Left lobe of liver (tissue), 2 donors: ENCODE measurements at regions not wholly inside any gene's neighbourhood (a gene's known extent, or its start where the extent isn't known, plus 50 kb on each side); places are given as distances from the start of the nearest gene placed in this dataset.

Experiments used
- ATAC-seq: fragments of 200-7000 bp; cut with Tn5 transposase; one replicate; pipeline ENCODE4 v1.9.1; 2020; ENCODE audit warnings: mild to moderate bottlenecking, moderate library complexity
- DNase-seq: peaks from one replicate; pipeline ENCODE4 v3.0.0-alpha.2; 2020; ENCODE audit warnings: low spot score
- donor health status: DM: no; HTN: no; CAD: no; lungs with moderate emphysema.
- donor health status: DM: no; HTN: yes; CAD: no.

DNA sequence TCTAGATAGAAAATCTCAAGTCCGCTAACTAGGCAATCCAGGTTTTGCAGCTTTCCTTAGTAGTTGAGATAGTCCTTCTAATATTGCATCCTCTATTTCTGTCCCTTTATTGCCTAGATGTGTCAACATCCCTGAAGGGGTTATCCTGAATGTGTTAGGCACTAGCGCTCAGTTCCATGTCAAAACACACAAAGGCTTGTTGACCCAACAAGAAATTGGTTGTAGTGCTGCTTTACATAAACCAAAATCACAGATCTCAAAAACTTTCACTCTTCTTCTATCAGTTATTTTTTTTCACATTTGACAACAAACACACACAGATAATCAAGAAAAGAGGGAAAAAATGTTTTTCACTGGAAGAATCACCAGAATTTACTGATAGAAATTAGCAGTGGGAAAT, 51.4 kb upstream of the SOX2 start:
- ATAC-seq (no peak), DNase-seq (no peak)

DNA sequence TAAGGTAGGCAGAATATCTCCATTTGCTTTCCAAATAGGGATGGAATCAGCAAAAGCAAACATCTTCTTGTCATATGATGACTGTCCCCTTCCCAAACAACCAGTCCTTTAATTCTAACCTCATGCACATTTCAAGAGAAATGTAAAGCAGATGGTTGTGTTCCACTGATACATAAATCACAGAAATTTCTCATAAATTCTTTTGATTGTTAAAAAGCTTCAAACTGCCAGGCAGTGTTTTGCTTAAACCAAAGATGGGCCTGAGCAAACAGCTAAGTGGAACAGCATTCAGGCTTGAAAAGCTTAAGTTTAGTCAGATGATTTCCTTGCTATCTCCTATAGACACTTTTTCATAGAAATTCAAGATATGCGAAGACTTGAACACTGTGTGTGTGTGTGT, 74.3 kb upstream of the SOX2 start:
- DNase-seq (no peak), ATAC-seq (no peak)

DNA sequence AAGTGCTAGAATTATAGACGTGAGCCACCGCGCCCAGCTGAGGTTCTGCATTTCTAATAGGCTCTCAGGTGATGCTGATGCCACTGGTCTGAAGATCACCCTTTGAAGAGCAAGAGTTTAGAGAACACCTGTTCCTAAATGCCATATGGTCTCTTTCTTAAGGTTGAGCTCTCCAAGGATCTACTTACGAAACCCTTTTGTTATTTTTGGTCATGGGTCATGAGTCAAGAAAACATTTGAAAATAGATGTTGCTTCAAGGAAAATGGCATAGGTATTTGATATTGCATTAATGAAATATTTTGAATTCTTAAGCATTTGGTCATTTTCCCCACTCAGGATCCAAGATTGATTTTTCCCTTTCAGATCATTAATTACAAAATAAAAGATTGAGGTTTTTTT, 74.7 kb upstream of the SOX2 start:
- no peak for DNase-seq
- no peak for ATAC-seq

DNA sequence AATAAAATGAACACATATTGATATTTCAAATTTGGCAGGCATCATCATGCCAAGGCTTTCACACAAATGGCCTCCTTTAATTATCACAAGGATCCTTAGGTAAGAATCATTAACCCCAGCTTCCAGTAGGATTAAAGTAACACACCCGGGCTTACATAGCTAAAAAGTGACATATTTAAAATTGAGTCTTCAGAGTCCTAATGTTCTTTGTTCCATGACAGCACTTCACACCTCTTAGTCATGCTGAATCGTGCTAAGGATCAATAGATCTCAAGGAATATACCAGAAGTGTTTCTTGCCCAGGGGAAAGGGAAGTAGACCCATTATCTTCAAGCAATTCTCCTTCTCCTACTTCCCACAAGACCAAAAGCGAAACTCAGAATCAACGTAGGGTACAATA, 76.6 kb upstream of the SOX2 start:
- no peak for DNase-seq

DNA sequence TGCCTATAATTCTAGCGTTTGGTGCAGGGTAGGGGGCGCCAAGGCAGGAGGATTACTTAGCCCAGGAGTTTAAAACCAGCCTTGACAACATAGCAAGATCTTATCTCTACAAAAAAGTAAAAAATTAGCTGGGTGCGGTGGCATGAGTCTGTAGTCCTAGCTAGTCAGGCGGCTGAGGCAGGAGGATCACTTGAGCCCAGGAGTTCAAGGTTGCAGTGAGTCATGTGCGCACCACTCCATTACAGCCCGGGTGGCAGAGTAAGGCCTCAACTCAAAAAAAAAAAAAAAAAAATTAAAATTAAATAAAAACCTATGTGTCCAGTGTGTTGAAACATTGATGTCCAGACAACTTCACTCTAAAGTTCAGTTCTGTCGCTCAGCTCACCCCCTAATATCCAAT, 78.2 kb upstream of the SOX2 start:
- no peak for ATAC-seq
- DNase-seq: no peak

More for the DNA sequence above, 76.6 kb upstream of the SOX2 start:
- ATAC-seq: no peak

DNA sequence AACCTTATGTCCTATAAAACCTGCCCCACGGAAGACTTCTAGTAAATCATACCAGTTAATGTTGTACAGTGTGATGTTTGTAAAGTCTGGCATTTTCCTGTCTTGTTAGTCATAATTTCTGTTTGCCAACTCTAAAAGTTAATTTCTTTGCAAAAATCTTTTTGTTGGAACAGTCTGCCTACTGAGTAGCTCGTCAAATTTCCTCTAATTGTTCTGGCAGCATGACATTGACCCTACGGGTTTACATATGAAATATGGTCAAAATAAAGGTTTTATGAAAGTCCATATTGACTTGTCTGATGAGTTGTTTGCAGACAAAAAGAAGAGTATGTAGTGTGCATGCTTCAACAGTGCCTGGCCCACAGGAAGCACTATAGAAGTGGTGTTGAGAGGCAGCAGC, 79.8 kb upstream of the SOX2 start:
- DNase-seq: no peak
- no peak for ATAC-seq

DNA sequence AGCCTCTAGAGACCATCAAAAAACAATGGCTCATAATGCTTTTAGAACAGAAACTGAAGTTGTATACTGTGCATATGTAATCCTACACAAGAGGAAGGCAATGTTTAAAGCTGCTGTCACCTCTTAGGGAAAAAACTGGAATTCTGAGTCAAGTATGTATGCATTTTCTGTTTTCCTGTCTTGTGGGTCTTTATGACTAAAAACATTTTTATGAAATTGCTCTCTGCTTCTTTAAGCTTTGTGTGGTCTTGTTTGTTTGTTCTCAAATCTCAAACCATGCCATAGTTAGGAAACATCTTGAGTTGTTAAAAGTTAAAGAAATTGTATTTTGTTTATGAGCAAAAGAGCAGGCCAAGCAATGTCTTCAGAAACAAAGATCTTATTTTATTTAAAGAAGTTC, 80.9 kb upstream of the SOX2 start:
- DNase-seq (no peak), ATAC-seq (no peak)

DNA sequence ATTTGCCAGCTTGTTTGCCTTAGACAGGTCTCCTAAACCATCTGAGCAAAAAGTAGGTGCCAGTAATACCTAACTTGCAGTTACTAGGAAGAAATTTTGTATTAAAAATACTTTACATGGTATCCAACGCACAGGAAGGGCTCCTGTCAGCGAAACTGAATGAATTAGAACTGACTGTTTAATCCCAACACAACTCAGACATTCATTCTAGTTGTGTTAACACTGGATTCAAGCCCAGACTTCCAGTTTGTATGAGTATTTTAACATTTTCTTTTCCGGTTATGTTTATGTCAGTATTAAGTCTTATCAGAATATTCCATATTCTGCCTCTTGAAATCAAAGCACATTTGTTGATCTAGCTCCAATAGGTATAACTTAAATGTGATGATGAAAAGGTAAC, 82.0 kb upstream of the SOX2 start:
- no peak for DNase-seq
- ATAC-seq: no peak

DNA sequence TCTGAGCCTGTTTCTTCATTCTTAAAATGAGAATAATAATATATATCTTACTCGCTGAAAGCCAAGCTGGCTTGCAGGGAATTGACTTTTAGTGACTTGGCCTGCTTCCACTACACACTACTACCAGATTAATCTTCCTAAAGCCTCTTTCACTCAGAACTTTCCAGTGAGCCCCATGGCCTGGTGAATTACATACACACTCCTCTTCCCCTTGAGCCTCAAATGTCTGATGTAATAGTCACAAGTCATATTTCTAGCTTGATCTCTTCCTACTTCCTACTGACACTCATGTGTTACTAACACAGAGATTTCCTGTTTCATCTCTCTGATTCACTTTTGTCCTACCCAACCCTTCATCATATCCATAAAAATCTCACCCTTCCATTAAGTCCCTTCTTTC, 82.7 kb upstream of the SOX2 start:
- DNase-seq: no peak
- ATAC-seq: no peak

DNA sequence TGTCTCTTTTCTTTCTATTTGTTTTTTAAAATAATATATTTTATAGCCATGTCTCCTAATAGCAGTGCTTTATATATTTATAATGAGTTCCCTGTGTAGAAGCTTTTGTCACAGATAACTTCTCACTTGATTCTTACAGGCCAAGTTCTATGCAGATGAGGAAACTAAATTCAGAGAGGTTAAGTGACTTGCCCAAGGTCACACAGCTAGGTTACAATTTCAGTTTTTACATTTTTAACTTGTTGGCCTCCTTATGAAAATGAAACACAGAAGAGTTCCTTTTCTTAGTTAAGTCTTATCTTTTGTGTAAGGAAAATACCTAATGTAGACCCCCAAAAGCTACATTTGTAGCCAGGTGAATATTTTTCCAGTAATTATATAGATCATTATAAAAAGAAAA, 83.3 kb upstream of the SOX2 start:
- no peak for DNase-seq
- no peak for ATAC-seq

DNA sequence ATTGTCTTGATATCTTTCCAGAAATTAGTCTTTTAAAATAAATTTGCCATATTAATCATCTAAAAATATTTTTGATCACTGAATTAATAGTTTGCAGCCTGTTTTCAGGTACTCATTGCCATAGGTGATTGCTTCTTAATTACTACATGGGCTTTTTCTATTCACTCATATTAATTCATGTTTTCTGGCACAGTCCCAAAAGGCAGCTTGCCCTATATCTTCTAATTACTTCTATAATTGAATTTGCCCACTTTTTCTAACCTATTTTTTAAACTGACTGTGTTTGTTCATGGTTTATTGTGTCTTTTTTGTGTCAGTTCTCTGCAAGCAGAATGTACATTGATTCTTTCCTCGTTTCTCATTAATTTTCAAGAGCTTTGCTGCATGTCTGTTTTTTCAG, 85.7 kb upstream of the SOX2 start:
- ATAC-seq (no peak), DNase-seq (no peak)

DNA sequence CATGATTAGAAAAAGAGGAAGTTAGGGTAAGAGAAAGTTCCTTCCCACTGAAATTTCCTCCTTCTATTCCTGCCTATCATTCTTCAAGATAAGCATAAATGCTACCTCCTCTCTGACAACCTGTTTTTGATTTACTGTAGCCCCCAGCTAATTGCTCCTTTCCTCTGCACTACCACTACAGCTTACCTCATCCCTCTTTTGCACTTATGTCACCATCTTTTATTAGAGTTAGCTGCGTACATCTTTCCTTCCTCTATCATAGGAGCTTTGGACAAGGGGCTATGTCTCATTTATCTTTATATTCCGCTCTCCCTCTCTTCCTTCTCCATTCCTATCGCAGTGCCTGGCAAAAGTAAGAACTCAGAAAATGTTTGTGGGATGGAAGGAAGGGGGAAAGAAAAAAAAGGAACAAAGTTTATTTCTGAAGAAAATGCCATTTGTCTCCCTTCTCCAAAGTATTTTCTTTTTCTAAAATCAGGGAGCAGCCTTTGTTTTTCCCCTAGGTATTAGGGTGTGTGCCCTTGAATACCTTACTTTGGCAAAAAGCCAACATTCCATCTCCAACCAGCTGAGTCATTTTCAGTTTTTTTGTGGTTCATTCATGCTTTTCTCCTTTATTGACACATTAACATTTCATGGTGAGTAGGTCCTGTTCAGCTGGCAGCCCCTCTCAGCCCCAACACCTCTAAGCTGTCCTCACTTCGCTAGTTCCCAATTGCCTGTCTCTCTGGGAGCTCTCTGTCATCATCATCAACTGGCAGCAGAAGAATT, 87.6 kb upstream of the SOX2 start:
- no peak for ATAC-seq

DNA sequence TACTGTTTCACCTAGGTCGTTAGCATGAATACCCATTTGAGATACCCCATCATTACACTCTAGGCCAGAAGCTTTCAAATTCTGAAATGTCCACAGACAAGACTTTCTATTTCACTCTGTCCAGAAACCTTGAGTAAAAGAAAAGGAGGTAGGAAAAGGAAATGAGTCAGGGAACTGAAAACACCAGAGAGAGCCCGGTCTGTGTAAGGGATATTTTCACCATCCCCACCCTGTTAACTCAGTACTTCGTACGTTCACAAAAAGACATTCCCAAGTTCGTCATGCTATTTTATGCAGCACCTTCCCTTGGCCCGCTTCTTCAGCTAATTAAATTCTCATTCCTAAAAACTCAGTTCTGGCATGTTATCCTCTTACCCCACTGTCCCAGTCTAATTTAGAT, 89.4 kb upstream of the SOX2 start:
- ATAC-seq: no peak

More for the DNA sequence above, 87.6 kb upstream of the SOX2 start:
- no peak for DNase-seq

DNA sequence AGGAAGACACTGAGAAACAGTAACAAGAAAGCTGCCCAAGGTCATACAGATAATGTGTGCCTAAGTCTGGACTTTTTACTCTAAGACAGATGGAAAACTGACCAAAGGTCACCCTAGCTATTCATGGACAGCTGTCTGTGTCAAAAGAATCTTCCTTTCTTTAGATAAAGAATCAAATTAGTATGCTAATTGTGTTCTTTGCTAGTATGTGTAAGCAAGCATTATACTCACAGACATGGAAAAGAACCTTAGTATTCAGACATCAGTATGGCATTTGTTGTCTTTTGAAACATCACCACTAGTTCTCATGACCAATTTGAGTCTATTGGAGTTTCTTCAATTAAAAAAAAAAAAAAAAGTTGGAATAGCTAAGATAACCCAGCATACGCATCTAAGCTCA, 91.8 kb upstream of the SOX2 start:
- ATAC-seq: no peak
- DNase-seq: no peak

More for the DNA sequence above, 89.4 kb upstream of the SOX2 start:
- no peak for DNase-seq

DNA sequence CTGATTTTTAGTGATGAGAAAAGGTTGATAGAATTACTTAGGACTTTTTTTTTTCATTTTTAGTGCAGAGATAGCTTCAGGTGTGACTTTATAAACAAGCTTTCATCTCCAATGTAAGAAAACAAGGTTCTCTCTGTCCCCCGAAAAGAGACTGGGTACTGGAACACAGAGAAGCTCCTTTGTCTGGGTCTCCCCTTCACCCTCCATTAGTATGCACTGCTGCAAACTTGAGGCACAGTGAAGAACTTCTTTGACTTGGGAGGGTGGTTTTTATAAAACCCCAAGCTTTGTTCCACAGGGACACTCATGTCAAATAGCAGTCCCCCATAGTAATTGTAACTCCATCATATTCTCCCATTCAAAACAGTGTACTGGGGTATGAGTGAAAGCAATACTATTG, 93.5 kb upstream of the SOX2 start:
- no peak for ATAC-seq
- DNase-seq: no peak

DNA sequence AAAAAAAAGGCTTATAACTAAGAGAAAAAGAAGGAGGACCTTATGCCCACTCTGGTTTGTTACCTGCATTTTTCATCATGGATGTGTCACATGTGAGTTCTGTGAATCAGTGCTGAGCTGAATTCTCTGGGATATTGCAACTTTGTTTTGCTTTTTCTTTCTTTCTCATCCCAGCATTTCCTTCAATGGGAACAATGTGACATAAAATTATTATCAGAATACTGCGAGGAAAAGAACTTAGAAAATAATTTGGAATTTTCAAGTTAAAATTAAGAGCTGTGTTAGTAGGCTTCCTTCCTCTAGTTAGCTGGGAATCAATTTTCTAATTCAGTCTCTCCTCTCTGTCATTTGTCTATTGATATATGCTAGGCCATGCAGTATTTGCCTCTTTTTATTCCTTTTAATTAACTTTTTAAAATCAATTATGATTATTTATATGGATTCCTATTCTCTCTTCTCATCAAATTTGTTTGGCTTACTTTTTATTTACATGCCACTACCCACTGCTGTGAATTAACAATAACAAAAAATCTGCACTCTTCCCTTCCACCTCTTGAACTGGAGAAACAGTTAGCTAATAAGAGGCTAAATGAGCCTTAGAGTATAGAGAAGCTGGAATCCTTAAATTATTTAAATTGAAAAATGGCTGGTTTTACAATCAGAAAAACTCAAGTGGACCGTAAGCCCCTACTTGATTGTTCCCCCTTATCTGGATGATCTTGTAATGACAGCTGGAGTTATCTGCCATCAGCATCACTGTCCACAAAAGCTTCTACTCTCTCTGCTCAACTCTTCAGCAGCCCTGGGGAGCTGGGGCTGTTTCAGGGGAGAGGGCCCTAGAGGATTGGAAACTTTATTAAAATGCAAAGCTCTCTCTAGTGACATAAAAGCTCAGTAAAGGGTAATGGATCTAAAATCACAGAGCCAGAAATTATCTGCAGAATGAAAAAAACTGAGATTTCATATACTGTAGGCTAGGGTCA, 95.3 kb upstream of the SOX2 start:
- ATAC-seq (no peak), DNase-seq (no peak)

DNA sequence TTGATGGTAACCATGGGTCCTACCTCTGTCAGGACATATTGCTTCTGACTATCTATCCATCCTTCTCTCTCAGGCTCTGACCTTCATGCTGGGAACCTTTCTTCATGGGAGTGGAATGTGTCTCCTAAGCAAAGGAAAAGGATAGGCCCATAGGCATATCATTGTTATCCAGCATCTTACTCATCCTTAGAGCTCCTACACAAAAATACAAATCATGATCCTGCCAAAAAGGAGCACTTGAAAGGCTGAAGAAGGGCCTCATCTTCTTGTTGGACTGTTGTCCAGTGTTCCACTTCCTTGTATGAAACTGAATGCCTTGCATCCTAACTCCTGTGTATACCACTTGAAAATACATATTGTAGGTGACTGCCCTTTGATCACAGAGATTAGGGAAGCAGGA, 96.1 kb upstream of the SOX2 start:
- DNase-seq (no peak), ATAC-seq (no peak)

DNA sequence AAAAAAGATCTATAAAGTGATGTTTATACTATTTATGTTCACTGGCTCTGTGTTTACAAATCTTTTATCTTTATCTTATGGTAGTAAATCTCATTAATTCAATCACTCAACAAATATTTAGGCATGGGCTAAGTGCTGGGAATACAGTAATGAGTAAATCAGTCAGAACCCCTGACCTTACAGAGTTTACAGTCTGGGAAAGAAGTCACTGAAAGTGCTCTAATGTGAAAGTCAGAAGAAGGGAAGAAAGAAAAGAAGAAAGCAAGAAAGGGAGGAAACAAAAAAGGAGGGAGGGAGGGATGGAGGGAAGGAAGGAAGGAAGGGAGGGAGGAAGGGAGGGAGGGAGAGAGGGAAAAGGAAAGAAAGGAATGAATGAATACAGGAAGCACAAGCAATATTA, 96.8 kb upstream of the SOX2 start:
- ATAC-seq (no peak), DNase-seq (no peak)

DNA sequence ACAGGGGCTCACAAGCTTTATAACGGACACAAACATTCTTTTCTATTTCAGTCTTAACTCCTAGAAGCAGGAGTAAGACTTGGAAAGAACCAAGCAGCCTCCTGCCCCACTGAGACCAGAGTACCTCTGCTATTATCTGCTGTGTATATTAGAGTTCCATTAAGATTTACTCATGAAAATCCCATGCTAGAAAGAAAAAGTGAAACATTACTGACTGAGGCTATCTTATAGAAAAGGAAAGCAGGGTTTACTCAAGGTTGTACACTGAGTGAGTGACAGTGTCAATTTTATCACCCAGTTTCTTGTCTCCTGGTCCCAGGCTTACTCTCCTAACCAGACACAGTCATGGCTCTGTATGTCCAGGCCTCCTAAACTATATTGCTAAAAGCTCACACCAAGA, 97.9 kb upstream of the SOX2 start:
- DNase-seq (no peak), ATAC-seq (no peak)

DNA sequence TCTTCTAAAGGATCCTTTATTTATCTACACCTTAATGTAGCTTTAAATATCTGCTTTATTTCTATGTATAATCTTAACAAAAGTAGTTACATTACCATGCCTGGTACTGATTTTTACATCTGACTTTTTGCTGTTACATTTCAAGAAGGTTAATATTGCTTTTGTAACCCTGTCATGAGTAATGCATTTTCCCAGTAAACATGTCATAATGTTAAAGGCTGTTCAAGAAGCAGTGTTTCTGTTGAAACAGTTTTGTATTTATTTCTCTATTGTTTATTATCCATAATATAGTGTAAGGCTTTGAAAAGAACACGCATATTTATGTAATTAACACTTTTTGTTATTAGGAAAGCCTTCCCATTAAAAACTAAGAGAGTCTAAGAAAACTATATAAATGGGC, 98.5 kb upstream of the SOX2 start:
- ATAC-seq (no peak), DNase-seq (no peak)

DNA sequence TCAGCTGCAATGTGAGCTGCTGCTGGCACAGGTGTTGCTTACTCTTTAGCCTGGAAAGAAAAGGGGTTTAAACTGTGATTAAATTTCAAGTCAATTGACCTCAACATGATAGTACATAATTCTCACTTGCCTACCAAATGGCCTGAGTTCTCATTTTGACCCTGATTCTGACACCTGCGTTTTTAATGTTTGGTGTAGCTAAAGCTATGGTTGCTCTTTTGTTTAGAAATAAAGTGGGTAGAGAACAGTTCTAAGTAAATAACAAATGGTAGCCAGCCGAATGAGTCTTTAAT, 100.8 kb upstream of the SOX2 start:
- ATAC-seq (no peak), DNase-seq (no peak)
